GM19452 (cell line): ENCODE measurements at regions not wholly inside any gene's neighbourhood (a gene's known extent, or its start where the extent isn't known, plus 50 kb on each side); places are given as distances from the start of the nearest gene placed in this dataset.

ENCODE experiments used
- ATAC-seq: cut with Tn5 transposase; IDR thresholded peaks from one replicate; pipeline ENCODE4 v1.9.1; 2021; ENCODE audit not compliant: unreplicated experiment

- ATAC-seq: no peak
Measured at GRCh38 chr6:146886587-146887446, 288.0 kb downstream of the ADGB start.

DNA sequence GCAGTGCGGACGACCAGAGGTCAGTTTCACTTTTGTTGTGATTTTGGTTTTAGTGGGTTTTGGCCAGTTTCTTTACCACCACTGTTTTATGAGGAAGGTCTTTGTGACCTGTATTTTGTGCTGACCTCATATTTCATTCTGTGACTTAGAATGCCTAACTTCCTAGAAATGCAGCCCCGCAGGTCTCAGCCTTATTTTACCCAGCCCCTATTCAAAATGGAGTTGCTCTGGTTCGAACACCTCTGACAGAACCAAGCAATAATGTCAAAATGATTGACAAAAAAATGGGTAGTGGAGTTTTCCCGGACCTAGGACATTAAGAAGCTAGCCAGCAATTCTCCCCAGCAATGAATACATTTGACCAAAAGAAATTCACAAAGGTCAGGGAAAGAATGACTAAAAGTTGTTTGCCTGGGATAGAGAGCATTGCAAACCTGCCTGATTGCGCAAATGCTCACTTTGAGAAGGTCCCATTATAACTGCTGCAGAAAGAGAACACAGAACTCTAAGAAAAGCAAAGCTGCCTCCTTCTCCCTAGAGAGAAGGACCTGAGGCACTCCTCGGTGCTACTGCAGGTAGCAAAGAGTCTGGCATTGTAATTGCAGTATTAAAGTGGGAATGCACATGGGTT is 288.8 kb downstream of the ADGB start:
- no peak for ATAC-seq

DNA sequence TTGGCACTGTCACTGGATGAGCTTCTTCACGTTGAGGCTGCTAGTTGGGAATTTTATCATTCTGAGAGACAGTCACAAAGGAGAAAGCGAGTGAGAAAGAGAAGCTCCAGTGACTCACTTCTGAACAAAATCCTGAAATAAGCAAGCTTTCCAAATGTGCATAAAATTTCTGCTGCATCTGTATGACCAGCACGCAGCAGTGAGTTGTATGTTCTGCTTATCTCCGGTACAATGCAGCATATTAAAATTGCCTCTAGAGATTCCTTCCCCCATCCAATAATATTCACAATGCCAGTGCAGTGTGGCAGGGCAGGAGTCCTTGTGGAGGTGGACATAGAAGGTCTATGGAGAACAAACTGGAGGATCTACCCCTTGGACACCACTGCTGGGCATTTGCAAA is 290.5 kb downstream of the ADGB start:
- ATAC-seq: no peak

DNA sequence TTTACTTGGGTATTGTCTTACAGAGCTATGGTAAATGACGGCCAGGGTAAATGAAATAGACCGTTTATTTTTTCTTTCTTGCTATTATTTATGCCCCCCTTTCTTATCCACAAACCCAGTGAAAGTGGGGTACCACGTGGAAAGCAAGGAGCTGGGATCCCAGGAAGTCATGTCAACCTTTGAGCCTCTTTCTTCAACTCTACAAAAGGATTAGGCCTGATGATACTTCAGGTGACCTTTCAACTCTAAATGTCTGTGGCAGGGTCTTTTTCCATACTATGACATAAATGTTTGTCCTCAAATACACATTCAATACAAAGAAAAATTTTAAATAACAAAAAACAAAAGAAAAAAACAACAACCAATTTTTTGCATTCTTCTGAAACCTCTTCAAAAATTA is 291.4 kb downstream of the ADGB start:
- no peak for ATAC-seq

- no peak for ATAC-seq
Measured at GRCh38 chr6:146890644-146891434, 292.1 kb downstream of the ADGB start.

DNA sequence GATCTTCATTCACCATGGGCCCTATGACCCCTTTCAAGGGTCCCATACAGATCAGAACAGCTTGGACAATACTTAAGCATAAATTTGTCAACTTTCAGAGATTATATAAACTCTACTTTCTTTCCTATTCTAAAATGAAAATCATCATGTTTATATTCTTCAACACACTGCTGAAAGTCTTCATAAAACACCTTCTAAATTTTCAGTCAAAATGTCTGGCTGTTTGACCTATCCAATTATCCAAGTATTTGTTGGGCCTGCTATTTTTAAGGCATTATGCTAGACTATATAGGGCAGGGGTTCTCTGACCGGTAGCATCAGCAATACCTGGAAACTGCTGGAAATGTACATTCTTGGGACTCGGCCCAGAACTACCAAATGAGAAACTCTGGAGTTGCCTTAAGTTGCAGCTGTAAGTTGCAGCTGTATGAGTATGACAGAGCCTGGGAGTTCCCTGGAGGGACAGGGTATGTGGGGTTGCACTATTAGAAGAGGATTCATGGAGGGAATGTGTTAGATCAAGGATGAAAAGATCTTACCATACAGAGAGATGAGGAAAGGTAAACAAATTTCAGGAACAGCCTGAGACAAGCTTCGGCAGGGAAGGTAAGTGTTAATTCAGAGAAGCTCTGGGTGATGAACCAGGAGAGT is 293.0 kb downstream of the ADGB start:
- ATAC-seq: no peak

DNA sequence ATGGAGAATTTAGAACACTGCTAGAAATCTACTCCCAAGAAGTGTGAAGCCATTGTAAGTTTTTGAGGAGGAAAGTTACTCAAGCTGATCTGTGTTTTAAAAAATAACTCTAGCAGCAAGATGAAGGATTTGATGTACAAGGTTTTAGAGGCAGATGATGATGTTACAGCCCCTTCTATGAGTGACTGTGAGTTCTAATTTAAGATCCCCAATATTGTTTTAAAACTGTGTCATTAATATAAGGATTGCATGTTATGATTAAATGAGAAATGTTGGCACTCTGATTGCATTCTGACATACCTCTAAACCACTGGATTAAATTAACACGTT is 293.5 kb downstream of the ADGB start:
- no peak for ATAC-seq

GRCh38 chr6:146892613-146893401 is 294.0 kb downstream of the ADGB start:
- no peak for ATAC-seq

DNA sequence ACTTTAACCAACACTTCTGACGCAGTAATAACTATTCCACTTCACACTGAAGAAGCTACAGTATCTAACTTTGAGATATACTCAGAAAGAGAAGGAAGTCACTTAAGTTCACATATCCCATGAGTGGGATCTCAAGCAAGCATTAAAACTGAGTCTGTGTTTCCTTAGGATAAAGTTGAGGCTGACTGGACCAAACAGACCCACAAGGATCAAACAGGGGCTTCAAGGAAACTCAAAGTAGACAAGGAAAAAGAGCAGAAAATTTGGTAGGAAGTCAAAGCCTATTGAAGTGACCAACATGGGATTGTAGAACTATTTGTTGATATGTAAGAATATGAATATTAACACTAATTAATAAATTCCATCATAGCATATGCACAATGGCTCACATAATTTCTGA is 294.9 kb downstream of the ADGB start:
- no peak for ATAC-seq

DNA sequence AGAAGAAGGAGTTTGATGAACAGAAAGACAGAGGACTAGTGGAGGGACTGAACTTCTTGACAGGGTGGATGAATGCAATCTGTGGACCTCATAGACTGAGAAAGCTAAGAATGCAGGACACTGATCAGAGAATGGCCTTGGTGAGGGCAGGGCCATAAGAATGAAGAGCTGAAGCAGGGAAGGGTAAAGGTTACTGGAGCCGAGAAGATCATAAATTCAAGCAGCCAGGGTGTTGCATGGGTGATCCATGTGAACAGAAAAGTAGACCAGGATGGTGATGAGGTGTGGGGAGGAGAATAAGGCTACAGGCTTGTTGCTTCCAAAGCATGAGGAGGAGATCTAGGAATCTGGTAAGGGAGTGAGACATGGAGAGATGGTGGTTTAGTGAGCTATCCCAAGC is 295.9 kb downstream of the ADGB start:
- no peak for ATAC-seq

GRCh38 chr6:146895101-146895771 is 296.5 kb downstream of the ADGB start:
- no peak for ATAC-seq

DNA sequence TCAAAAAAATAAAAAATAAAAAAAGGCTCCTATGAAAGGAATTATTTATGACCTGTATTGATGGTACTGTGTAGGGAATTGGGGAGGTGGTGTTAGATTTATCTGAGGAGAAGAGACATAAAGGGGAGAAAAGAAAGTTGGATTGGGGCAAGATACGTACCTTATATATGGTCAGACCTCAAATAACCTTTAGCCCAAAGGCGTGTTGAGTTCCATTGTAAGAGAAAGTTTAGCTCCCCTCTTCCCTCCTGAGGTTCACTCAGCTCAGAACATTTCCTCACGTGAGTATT is 296.9 kb downstream of the ADGB start:
- ATAC-seq: no peak

DNA sequence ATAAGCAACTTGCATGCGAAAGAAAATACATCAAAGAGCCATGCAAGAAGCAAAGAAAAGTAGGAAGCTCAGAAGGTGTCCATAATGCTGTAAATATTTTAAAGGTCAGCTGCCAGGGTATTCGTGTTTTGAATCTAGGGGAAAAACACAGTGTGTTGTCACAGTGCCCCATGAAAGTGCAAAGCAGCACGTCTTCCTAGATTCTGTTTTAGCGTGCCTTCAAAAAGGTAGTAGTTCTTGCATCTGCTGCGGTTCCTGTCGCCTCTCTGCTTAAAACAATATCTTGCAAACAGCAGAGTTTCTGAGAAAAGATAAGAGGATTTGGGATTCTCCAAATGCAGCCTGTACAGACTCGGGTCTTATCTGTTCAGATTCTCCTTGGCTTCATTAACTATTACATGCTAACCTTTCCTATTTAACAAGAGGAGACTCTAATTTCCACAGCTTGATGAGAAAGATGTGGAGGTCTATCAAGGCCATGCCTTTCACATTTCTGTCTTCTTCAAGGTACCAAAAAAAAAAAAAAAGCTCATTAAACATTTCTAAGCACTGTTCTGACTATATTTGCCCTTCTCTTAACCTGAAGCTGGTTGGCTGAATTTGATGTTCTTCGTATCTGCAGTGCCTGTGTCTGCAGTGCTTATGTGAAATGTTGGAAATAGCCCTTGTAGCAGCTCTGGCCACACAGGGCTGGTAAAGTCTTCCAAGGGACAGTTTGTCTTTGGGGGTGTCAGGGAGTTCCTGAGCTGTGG is 297.5 kb downstream of the ADGB start:
- no peak for ATAC-seq

GRCh38 chr6:146896960-146897701 is 298.4 kb downstream of the ADGB start:
- ATAC-seq: no peak

DNA sequence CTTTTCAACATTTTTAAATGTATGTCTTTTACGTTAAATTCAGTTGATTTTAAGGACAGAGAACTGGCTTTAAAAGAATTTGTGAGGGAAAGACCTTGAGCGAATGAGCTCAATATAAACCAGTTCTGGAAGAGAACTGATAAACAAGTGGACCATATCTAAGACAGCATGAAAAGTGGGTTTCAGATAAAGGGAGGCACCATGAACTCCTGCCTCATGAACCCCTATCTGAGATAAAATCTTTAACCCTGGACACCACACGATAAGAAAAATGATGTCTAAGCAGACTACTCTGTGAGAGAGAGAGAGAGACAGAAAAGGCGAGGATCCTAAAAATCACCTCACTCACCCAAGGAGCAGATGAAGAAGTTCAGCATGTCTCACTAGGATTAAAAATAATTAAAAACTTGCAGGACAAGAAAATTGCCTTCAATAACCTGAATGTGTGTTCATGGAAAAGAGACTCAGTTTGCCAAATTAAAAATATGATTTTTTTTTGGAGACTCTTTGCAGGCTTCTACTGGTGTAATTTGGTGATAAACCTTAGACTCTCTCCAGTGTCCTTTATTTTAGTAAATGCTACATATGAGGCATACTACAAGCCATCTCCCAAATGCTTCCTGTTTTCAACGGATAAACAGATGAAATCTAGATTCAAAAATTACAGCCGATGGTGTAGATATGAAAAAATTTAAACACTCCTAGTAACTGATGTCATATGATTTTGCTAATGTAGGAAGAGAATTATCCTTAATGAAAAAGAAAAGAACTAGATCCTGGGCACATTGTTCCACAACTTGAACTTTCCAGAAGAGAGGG is 299.5 kb downstream of the ADGB start:
- ATAC-seq: no peak

DNA sequence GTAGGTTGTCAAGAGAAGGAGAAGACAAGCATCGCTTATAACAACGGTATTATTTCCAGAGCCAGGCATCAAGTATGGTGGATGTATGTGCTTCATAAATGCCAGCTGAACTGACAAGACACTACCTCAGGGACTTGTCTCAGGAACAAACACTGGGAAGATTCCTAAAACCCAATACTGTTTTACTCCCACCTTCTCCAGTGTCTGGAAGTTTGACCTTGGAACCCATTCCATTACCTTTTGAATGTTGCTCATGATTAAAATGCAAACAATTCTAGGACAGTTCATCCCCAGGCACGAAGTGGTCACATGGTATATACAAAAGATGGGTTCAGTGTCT is 300.1 kb downstream of the ADGB start:
- ATAC-seq: no peak

DNA sequence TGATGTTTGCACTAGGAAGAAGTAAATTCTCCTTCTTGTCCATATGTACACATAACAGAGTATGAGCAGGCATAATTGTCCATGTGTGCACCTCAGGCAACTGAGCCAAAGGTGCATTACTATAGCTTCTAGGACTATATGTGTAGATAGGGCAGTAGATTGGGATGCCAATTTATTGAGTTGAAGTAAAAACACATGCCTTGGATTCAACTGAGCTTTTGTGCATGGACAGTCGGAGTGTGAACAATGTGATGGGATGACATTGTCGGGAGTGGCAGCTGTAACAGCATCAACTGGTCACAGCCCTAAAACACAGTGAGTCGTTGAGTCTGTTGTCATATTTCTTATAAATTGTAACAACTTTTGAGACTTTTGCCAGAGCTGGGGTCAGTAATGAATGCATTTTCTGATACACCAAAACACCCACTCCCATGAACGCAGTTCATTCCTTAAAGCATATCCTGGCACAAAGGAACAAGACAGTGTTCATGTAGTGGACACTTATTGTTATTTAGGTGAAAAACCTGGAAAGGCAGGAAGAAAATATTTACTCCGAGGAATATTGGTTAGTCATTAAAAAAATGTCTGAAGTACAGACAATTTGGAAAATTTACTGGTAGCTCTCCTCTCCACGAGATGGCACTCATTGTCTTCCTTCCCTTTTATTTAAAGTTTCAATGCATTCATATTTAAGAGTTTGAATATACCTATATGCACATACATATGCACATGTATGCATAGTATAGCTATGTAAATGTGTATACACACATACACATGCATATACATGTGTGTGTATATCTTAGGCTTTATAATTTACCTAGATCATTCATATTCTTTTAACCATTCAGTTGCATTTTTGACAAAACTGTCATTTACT is 302.0 kb upstream of the STXBP5 start:
- no peak for ATAC-seq
